ENCODE measurements at regions not wholly inside any gene's neighbourhood (a gene's known extent, or its start where the extent isn't known, plus 50 kb on each side); places are given as distances from the start of the nearest gene placed in this dataset.

- TF ChIP-seq YY1 (IDR thresholded peaks at IDR 0.05; ENCODE audit: low read depth) (no peak), TAF1 (IDR thresholded peaks at IDR 0.05; ENCODE audit: borderline replicate concordance, low read depth, low read length) (no peak), CTCF (IDR thresholded peaks at IDR 0.05) (no peak), RXRA (IDR thresholded peaks at IDR 0.05; ENCODE audit: borderline replicate concordance, low read depth) (no peak), RFX5 (IDR thresholded peaks at IDR 0.05; ENCODE audit: low read length) (no peak), USF1 (IDR thresholded peaks at IDR 0.05; ENCODE audit: borderline replicate concordance, low read depth) (no peak), REST (IDR thresholded peaks at IDR 0.05; ENCODE audit: low read depth, low read length) (no peak), GATA2 (CRISPR knock-in tag; IDR thresholded peaks at IDR 0.05) (no peak), EP300 (IDR thresholded peaks at IDR 0.05; ENCODE audit: borderline replicate concordance in 1 of 2, low read depth in 1 of 2, low read length in 1 of 2) (no peak), ELF1 (IDR thresholded peaks at IDR 0.05) (no peak)
Measured at GRCh38 chr3:74562558-74563269, 51.7 kb downstream of the CNTN3 start.
